B cell (primary cell): ENCODE measurements at regions not wholly inside any gene's neighbourhood (a gene's known extent, or its start where the extent isn't known, plus 50 kb on each side); places are given as distances from the start of the nearest gene placed in this dataset.

Experiments used
- ATAC-seq: fragments of 200-7000 bp; cut with Tn5 transposase; one replicate; pipeline ENCODE4 v1.10.0; 2021; ENCODE audit warnings: low read depth, mild to moderate bottlenecking, moderate number of reproducible peaks, moderate library complexity
- CTCF ChIA-PET: fragments of 350-600 bp; sonication (Branson Sonifier 250); formaldehyde crosslinking; loops from one replicate; lab custom pipeline; 2021; ENCODE audit warnings: antibody characterized with exemption, inconsistent platforms; lab: Charles Lee
- POLR2A ChIA-PET: fragments of 350-600 bp; sonication (Branson Sonifier 250); formaldehyde crosslinking; loops from one replicate; lab custom pipeline; 2021; ENCODE audit warnings: antibody characterized with exemption; lab: Charles Lee
- DNase-seq: peaks from one replicate; pipeline ENCODE4 v3.0.0; 2013
- H2AFZ ChIP-seq: 2 replicates; pipeline ENCODE4 v1.6.1; 2012; ENCODE audit warnings: mild to moderate bottlenecking, low read depth, low read length; ENCODE audit not compliant: insufficient read depth, poor library complexity, severe bottlenecking
- H3K27ac ChIP-seq, 2 donors: 1 replicate in 1 of 2; 2 replicates in 1 of 2; pipeline ENCODE4 v1.5.1; 2012 to 2013; ENCODE audit warnings: low read length in 2 of 2, mild to moderate bottlenecking in 2 of 2, moderate library complexity in 1 of 2
- H3K27me3 ChIP-seq, 4 experiments: fragments of 200-600 bp in 1 of 4; sonication (generic) in 1 of 4; replicated peaks in 1 of 4; 1 replicate in 2 of 4; 2 replicates in 2 of 4; pipeline versions ENCODE4 v1.6.1 to v1.7.0; 2013 to 2016; ENCODE audit warnings: low read length in 3 of 4, mild to moderate bottlenecking in 2 of 4, mixed read lengths in 1 of 4, moderate library complexity in 1 of 4; ENCODE audit not compliant: insufficient read depth in 4 of 4, control insufficient read depth in 3 of 4; ENCODE audit errors: control extremely low read depth in 1 of 4
- H3K36me3 ChIP-seq, 2 experiments: replicated peaks in 1 of 2; 1 replicate in 1 of 2; 2 replicates in 1 of 2; pipeline versions ENCODE4 v1.6.1 to v1.7.1; 2013; ENCODE audit warnings: low read length in 1 of 2; ENCODE audit not compliant: insufficient read depth in 2 of 2, control insufficient read depth in 1 of 2; ENCODE audit errors: control extremely low read depth in 1 of 2, extremely low read depth in 1 of 2
- H3K4me1 ChIP-seq, 2 donors: fragments of 200-600 bp in 1 of 2; sonication (generic) in 1 of 2; 1 replicate in 1 of 2; 2 replicates in 1 of 2; pipeline versions ENCODE4 v1.5.1 to v1.6.1; 2013 to 2017; ENCODE audit warnings: low read length in 2 of 2; ENCODE audit not compliant: control insufficient read depth in 2 of 2, insufficient read depth in 2 of 2
- H3K4me2 ChIP-seq: replicated peaks from 2 replicates; pipeline ENCODE3; 2012; ENCODE audit warnings: mild to moderate bottlenecking, low read depth, low read length; ENCODE audit not compliant: poor library complexity, severe bottlenecking
- H3K4me3 ChIP-seq, 5 experiments: fragments of 200-600 bp in 1 of 5; sonication (generic) in 1 of 5; 1 replicate in 3 of 5; 2 replicates in 2 of 5; pipeline versions ENCODE4 v1.5.1 to v1.7.0; 2011 to 2016; ENCODE audit warnings: low read length in 4 of 5, mild to moderate bottlenecking in 4 of 5, low read depth in 2 of 5, control low read depth in 1 of 5, moderate library complexity in 1 of 5; ENCODE audit not compliant: insufficient read depth in 1 of 5; ENCODE audit errors: control extremely low read depth in 1 of 5, extremely low read depth in 1 of 5
- H3K79me2 ChIP-seq: fragments of 200-600 bp; sonication (generic); one replicate; pipeline ENCODE4 v1.6.0; 2016; ENCODE audit warnings: low read length; ENCODE audit not compliant: control insufficient read depth, insufficient read depth
- H3K9ac ChIP-seq: fragments of 200-600 bp; sonication (generic); 2 replicates; pipeline ENCODE4 v1.6.1; 2017; ENCODE audit warnings: mild to moderate bottlenecking, low read length, moderate library complexity
- H3K9me3 ChIP-seq, 3 donors: one replicate each; pipeline versions ENCODE4 v1.6.1 to v1.7.1; 2013; ENCODE audit warnings: low read length in 2 of 3; ENCODE audit not compliant: control insufficient read depth in 2 of 3, insufficient read depth in 1 of 3; ENCODE audit errors: control extremely low read depth in 1 of 3
- H4K20me1 ChIP-seq: 2 replicates; pipeline ENCODE4 v1.6.0; 2012; ENCODE audit warnings: mild to moderate bottlenecking, low read length; ENCODE audit not compliant: insufficient read depth, control insufficient read depth, poor library complexity, severe bottlenecking
- H3K27ac Mint-ChIP-seq: one replicate; pipeline ENCODE4 v1.8.0; 2021; ENCODE audit warnings: mixed read lengths
- H3K27me3 Mint-ChIP-seq: one replicate; pipeline ENCODE4 v1.8.0; 2021; ENCODE audit warnings: mixed read lengths
- H3K4me1 Mint-ChIP-seq: one replicate; pipeline ENCODE4 v1.8.0; 2021; ENCODE audit warnings: mixed read lengths
- H3K4me3 Mint-ChIP-seq: one replicate; pipeline ENCODE4 v1.8.0; 2021; ENCODE audit warnings: mixed read lengths
- H3K9me3 Mint-ChIP-seq: one replicate; pipeline ENCODE4 v1.8.0; 2022; ENCODE audit warnings: mixed read lengths; ENCODE audit not compliant: insufficient read depth
- CTCF ChIP-seq: fragments of 200-600 bp; IDR thresholded peaks from one replicate; pipeline ENCODE4 v1.8.0; 2022; ENCODE audit warnings: antibody characterized with exemption, mild to moderate bottlenecking
- EZH2 ChIP-seq: IDR thresholded peaks from 2 replicates; pipeline ENCODE4 v1.6.1; 2012; ENCODE audit warnings: borderline replicate concordance, low read depth, mild to moderate bottlenecking, moderate library complexity, low read length; ENCODE audit not compliant: insufficient read depth, poor library complexity, severe bottlenecking
- WGBS: methylation state at CpG from one replicate; pipeline ENCODE4 v1.1.5; 2013; ENCODE audit warnings: missing lambda C conversion rate; ENCODE audit not compliant: insufficient coverage; 5-methylcytosine and 5-hydroxymethylcytosine counted together
- intact Hi-C: fragments of 100-400 bp; cut with micrococcal nuclease; formaldehyde crosslinking; loops from one replicate; pipeline ENCODE4 v1.10.0; 2022

GRCh38 chr5:118557251-118557661 is 431.1 kb downstream of the DTWD2 start:
- Mint-ChIP-seq H3K4me3 (no peak overlapping the region), H3K27me3 (no peaks in the 10 kb centered on the region), H3K4me1 (no peaks in the 10 kb centered on the region), H3K27ac (no peak overlapping the region), H3K9me3 (no peaks in the 10 kb centered on the region)
- WGBS, result 97% methylated on average over 4 of the region's 4 CpGs
- no peak overlapping the region for H3K4me2 ChIP-seq
- H2AFZ ChIP-seq, result no peak overlapping the region
- no peaks in the 10 kb centered on the region for H3K36me3 ChIP-seq
- H3K4me1 ChIP-seq, result no peaks in the 10 kb centered on the region
- H3K4me3 ChIP-seq, result no peak overlapping the region
- no peaks in the 10 kb centered on the region for H3K79me2 ChIP-seq
- CTCF ChIA-PET, result no interaction called here
- intact Hi-C loops, result no loop called here
- TF ChIP-seq EZH2 (no peak), CTCF (no peak)
- H3K27ac ChIP-seq, result no peak overlapping the region
- DNase-seq (no peak), ATAC-seq (no peak)
- H3K9ac ChIP-seq, result no peak overlapping the region
- POLR2A ChIA-PET, result no interaction called here
- H3K27me3 ChIP-seq, result no peaks in the 10 kb centered on the region
- H3K9me3 ChIP-seq, result no peaks in the 10 kb centered on the region
- H4K20me1 ChIP-seq, result no peaks in the 10 kb centered on the region

- Histone ChIP-seq H3K9ac (no peak overlapping the region), H3K4me3 (no peak overlapping the region), H3K4me2 (no peak overlapping the region), H3K27me3 (no peaks in the 10 kb centered on the region), H2AFZ (no peak overlapping the region), H3K79me2 (no peaks in the 10 kb centered on the region), H4K20me1 (no peaks in the 10 kb centered on the region), H3K36me3 (no peaks in the 10 kb centered on the region), H3K27ac (no peak overlapping the region), H3K4me1 (no peaks in the 10 kb centered on the region), H3K9me3 (no peaks in the 10 kb centered on the region)
- WGBS, result 92% methylated on average over 5 of the region's 5 CpGs
- ATAC-seq, result no peak
- H3K4me1 Mint-ChIP-seq, result no peaks in the 10 kb centered on the region
- no peak overlapping the region for H3K27ac Mint-ChIP-seq
- no peak for TF ChIP-seq EZH2
- TF ChIP-seq CTCF, result no peak
- ChIA-PET CTCF (no interaction called here), POLR2A (no interaction called here)
- no peaks in the 10 kb centered on the region for H3K27me3 Mint-ChIP-seq
- intact Hi-C loops, result no loop called here
- no peak overlapping the region for H3K4me3 Mint-ChIP-seq
- DNase-seq, result no peak
- no peaks in the 10 kb centered on the region for H3K9me3 Mint-ChIP-seq
Measured at GRCh38 chr5:118556792-118557191, 431.6 kb downstream of the DTWD2 start.
